ENCODE measurements at regions not wholly inside any gene's neighbourhood (a gene's known extent, or its start where the extent isn't known, plus 50 kb on each side); places are given as distances from the start of the nearest gene placed in this dataset.
"Not testable (repeated sequence)": the region's sequence is repeated elsewhere in the genome, so short reads cannot be mapped to it uniquely, and the experiment has no call there.

DNA sequence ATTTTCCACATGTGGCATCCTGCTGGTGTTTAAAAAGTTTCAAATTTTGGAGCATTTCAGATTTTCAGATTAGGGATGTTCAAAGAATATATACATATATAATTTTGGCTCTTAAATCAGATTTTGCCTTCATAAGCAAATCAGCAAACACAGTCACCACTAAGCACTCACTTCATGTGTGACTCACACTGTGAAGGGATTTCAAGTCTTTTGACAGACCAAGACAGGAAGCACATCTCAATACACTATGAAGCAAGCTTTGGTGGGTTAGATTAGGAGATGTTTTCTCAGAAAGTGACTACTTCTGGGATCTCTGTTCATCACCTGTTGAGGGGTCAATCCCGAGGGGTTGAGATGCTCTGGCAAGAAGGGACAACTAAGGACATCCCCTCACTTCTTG, 227.8 kb upstream of the RBBP8 start:
- no peaks in the 10 kb centered on the region for H3K27me3 Mint-ChIP-seq (ENCODE audit: low read depth)
- no peak overlapping the region for H3K4me3 Mint-ChIP-seq
- TF ChIP-seq, protein P1, sequence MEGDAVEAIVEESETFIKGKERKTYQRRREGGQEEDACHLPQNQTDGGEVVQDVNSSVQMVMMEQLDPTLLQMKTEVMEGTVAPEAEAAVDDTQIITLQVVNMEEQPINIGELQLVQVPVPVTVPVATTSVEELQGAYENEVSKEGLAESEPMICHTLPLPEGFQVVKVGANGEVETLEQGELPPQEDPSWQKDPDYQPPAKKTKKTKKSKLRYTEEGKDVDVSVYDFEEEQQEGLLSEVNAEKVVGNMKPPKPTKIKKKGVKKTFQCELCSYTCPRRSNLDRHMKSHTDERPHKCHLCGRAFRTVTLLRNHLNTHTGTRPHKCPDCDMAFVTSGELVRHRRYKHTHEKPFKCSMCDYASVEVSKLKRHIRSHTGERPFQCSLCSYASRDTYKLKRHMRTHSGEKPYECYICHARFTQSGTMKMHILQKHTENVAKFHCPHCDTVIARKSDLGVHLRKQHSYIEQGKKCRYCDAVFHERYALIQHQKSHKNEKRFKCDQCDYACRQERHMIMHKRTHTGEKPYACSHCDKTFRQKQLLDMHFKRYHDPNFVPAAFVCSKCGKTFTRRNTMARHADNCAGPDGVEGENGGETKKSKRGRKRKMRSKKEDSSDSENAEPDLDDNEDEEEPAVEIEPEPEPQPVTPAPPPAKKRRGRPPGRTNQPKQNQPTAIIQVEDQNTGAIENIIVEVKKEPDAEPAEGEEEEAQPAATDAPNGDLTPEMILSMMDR (IDR thresholded peaks at IDR 0.05; ENCODE audit: unreplicated experiment): no peak
- no peaks in the 10 kb centered on the region for H3K36me3 Mint-ChIP-seq
- H3K9me3 Mint-ChIP-seq: peaks cover 5% of the 10 kb centered on the region
- H3K27ac Mint-ChIP-seq: no peak overlapping the region
- no peak for DNase-seq (ENCODE audit: low spot score in 2 of 2, unreplicated experiment in 2 of 2)
- H3K4me1 Mint-ChIP-seq: peaks cover 47% of the 10 kb centered on the region

DNA sequence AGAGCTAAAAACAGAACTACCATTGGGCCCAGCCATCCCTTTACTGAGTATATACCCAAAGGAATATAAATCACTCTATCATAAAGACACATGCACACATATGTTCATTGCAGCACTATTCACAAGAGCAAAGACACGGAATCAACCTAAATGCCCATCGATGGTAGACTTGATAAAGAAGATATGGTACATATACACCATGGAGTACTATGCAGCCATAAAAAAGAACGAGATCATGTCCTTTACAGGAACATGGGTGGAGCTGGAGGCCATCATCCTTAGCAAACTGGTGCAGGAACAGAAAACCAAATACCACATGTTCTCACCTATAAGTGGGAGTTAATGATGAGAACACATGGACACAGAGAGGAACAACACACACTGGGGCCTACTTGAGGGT, 227.1 kb upstream of the RBBP8 start:
- not testable (repeated sequence) for H3K27me3 Mint-ChIP-seq (ENCODE audit: low read depth); DNase-seq (ENCODE audit: low spot score in 2 of 2, unreplicated experiment in 2 of 2); H3K27ac Mint-ChIP-seq; H3K9me3 Mint-ChIP-seq; H3K4me3 Mint-ChIP-seq; H3K36me3 Mint-ChIP-seq
- H3K4me1 Mint-ChIP-seq: peaks cover 49% of the 10 kb centered on the region

DNA sequence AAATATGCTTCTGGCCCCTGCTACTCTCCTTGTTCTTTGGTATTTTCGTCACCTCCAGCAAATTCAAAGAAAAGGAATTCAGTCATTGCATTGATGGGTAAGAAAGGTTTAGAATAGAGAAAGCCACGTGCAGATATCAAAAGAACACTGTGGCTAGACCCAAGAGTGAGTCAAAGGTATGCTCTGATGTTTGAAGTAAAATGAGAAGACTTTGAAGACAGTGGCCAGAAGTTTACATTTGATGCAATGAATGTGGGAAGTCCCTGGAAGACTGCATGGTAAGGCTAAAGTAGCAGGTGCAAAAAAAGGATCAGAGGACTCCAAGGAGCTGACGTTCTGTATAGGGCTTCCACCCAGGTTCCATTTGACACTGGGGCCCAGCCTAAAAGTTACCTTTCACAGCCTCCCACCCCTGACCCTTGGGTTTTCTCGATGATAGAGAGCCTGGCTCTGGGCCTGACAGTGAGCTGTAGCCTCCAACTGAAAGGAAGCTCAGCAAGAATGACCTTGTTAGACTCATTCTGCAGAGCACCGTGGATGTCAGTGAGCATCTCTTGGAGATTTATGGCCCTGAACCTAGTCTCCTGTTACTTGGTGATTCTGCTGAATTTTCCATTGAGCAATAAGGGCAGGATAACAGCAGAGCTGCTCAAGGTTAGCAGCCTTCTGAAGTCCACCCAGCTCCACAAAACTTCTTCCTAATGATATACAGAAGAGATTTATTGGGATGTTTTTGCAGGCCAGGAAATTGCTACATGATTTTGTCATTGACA, 223.7 kb upstream of the RBBP8 start:
- Mint-ChIP-seq H3K27ac (peak overlapping the region; percentile 72), H3K4me1 (peaks cover 46% of the 10 kb centered on the region)
- TF ChIP-seq, protein P1 (IDR thresholded peaks at IDR 0.05; ENCODE audit: unreplicated experiment): no peak

DNA sequence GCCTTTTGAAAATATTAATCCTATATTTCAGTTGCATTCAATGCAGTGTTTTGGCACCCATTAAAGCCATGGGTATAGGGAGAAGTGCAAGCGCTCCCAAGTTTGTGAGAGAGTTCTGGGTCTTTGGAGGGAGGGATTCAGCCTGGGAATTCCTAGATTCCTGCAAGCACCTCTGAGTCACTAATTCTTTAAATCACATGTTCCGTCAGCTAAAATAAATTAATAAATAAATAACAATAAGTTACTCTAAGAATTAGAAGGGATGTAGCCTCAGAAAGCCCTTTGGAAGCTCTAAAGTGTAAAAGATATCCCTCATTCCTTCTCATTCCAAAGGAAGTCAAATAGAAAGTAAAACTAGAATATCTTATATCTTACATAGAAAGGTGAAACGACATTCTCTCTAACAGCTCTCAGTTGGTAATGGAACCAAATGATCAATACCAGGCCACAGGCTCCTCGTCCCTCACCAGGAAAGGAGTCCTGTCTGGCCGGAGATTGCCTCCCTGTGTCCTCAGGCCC, 222.4 kb upstream of the RBBP8 start:
- Mint-ChIP-seq H3K4me3 (peak overlapping the region; percentile 53), H3K4me1 (peaks cover 46% of the 10 kb centered on the region), H3K27ac (peak overlapping the region; percentile 93), H3K36me3 (no peaks in the 10 kb centered on the region), H3K27me3 (ENCODE audit: low read depth) (no peaks in the 10 kb centered on the region), H3K9me3 (peaks cover 5% of the 10 kb centered on the region)
- TF ChIP-seq, protein P1 (IDR thresholded peaks at IDR 0.05; ENCODE audit: unreplicated experiment): no peak
- no peak for DNase-seq (ENCODE audit: low spot score in 2 of 2, unreplicated experiment in 2 of 2)

More for the DNA sequence above, 223.7 kb upstream of the RBBP8 start:
- no peaks in the 10 kb centered on the region for H3K27me3 Mint-ChIP-seq (ENCODE audit: low read depth)
- no peak for DNase-seq (ENCODE audit: low spot score in 2 of 2, unreplicated experiment in 2 of 2)
- peaks cover 5% of the 10 kb centered on the region for H3K9me3 Mint-ChIP-seq
- no peak overlapping the region for H3K4me3 Mint-ChIP-seq
- H3K36me3 Mint-ChIP-seq: no peaks in the 10 kb centered on the region

DNA sequence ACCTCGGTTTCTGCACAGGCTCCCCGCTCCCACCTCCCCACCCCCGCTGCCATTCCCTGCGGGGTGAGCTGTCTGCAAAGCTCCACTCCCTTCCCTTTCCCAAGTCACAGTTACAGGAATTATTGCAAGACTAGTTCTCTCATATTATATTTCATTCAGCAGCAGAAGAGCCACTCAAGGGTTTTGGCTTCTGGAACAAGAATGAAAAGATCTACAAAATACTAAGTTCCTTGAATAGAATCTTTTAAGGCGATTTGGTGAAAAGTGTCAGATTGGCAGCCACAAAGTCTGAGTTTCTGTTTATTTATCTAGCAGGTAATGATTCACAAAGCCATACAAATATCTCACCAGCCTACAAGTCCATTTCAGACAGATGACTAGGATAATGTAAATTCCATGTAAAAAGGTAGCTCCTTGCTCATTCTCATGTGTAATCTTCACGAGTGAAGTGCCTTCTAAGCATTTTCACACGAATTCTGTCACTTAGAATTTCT, 221.9 kb upstream of the RBBP8 start:
- Mint-ChIP-seq H3K9me3 (no peaks in the 10 kb centered on the region), H3K4me3 (peak overlapping the region; percentile 53), H3K27ac (peak overlapping the region; percentile 93), H3K4me1 (peaks cover 46% of the 10 kb centered on the region), H3K36me3 (no peaks in the 10 kb centered on the region), H3K27me3 (ENCODE audit: low read depth) (no peaks in the 10 kb centered on the region)
- DNase-seq (ENCODE audit: low spot score in 2 of 2, unreplicated experiment in 2 of 2): peak in 1 of 2 experiments; percentile 56
- TF ChIP-seq, protein P1 (IDR thresholded peaks at IDR 0.05; ENCODE audit: unreplicated experiment): no peak

DNA sequence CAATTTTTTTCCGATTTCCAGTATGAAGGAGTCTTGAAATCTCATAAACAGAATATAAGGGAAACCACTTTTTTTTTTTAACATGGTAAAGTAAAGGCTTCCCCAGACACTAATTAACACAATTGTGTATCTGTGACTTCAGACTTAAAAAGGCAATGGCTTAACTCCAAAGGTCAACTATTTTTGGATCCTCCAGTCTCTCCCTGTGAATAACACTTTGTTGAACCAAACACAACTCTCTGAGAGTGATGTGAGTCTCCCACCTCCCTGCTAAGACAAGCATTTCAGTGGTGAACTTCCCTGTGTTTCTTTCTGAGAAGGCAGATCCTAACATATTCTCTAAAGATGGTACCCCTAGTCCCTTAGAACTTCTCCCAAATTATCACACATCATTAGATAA, 219.6 kb upstream of the RBBP8 start:
- TF ChIP-seq, protein P1 (IDR thresholded peaks at IDR 0.05; ENCODE audit: unreplicated experiment): no peak
- no peaks in the 10 kb centered on the region for H3K27me3 Mint-ChIP-seq (ENCODE audit: low read depth)
- H3K9me3 Mint-ChIP-seq: no peaks in the 10 kb centered on the region
- no peaks in the 10 kb centered on the region for H3K36me3 Mint-ChIP-seq
- DNase-seq (ENCODE audit: low spot score in 2 of 2, unreplicated experiment in 2 of 2): no peak
- peak overlapping the region; percentile 88 for H3K27ac Mint-ChIP-seq
- peaks cover 46% of the 10 kb centered on the region for H3K4me1 Mint-ChIP-seq
- H3K4me3 Mint-ChIP-seq: no peak overlapping the region

DNA sequence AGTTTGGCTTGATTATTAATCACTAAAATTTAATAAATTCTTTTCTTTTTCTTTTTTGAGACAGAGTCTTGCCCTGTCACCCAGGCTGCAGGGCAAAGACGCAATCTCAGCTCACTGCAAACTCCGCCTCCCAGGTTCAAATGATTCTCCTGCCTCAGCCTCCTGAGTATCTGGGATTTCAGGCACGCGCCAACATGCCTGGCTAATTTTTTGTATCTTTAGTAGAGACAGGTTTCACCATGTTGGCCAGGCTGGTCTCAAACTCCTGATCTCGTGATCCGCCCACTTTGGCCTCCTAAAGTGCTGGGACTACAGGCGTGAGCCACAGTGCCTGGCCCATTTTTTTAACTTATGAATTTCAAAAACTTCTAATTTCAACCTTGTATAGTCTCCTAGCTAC, 215.6 kb upstream of the RBBP8 start:
- not testable (repeated sequence) for H3K27ac Mint-ChIP-seq; H3K4me3 Mint-ChIP-seq; H3K9me3 Mint-ChIP-seq; DNase-seq (ENCODE audit: low spot score in 2 of 2, unreplicated experiment in 2 of 2); H3K27me3 Mint-ChIP-seq (ENCODE audit: low read depth); H3K36me3 Mint-ChIP-seq
- peaks cover 15% of the 10 kb centered on the region for H3K4me1 Mint-ChIP-seq
